HEK293 (cell line): ENCODE measurements at regions not wholly inside any gene's neighbourhood (a gene's known extent, or its start where the extent isn't known, plus 50 kb on each side); places are given as distances from the start of the nearest gene placed in this dataset.

Experiments
- CTCF ChIA-PET: fragments of 350-600 bp; formaldehyde crosslinking; extraction: SDS; loops from one replicate; lab custom pipeline; 2021; ENCODE audit warnings: antibody characterized with exemption; lab: Yijun Ruan, JAX
- POLR2A ChIA-PET: fragments of 300-600 bp; formaldehyde crosslinking; extraction: SDS; loops from one replicate; lab custom pipeline; 2020; ENCODE audit warnings: antibody characterized with exemption, inconsistent platforms; lab: Yijun Ruan, JAX
- H3K27ac ChIP-seq: fragments of 200-500 bp; sonication (Bioruptor generic); 2 replicates; pipeline ENCODE4 v1.5.1; 2014; ENCODE audit warnings: low read depth, low read length, control low read depth, inconsistent platforms; ENCODE audit errors: extremely low read depth
- H3K36me3 ChIP-seq, 2 experiments: fragments of 200-500 bp in 1 of 2; sonication (Bioruptor generic) in 1 of 2; 1 replicate in 1 of 2; 2 replicates in 1 of 2; pipeline ENCODE4 v1.5.1; 2014 to 2017; ENCODE audit warnings: inconsistent platforms in 2 of 2, low read length in 2 of 2; ENCODE audit not compliant: control insufficient read depth in 2 of 2, insufficient read depth in 1 of 2
- H3K4me1 ChIP-seq: fragments of 200-500 bp; sonication (Bioruptor generic); 2 replicates; pipeline ENCODE4 v1.5.1; 2014; ENCODE audit warnings: mild to moderate bottlenecking, low read length, inconsistent platforms; ENCODE audit not compliant: control insufficient read depth, insufficient read depth
- H3K4me3 ChIP-seq: 2 replicates; pipeline ENCODE4 v1.5.1; 2011; ENCODE audit warnings: low read depth, mild to moderate bottlenecking, control low read depth, low read length, moderate library complexity
- H3K9me3 ChIP-seq: fragments of 200-500 bp; sonication (Bioruptor generic); 2 replicates; pipeline ENCODE4 v1.5.1; 2014; ENCODE audit warnings: low read depth, low read length, inconsistent platforms; ENCODE audit not compliant: control insufficient read depth, insufficient read depth
- KLF10 ChIP-seq: fragments of 450-650 bp; IDR thresholded peaks from 2 replicates; pipeline ENCODE4 v1.5.1; 2018; ENCODE audit warnings: missing biosample characterization, mild to moderate bottlenecking, missing genetic modification characterization
- KLF9 ChIP-seq: fragments of 450-650 bp; formaldehyde crosslinking; IDR thresholded peaks from 2 replicates; pipeline ENCODE4 v1.5.1; 2016; ENCODE audit warnings: missing biosample characterization, missing genetic modification characterization, low read depth
- OVOL3 ChIP-seq: fragments of 450-650 bp; formaldehyde crosslinking; IDR thresholded peaks from 2 replicates; pipeline ENCODE4 v1.5.1; 2016; ENCODE audit warnings: missing biosample characterization, missing genetic modification characterization
- SETDB1 ChIP-seq: IDR thresholded peaks from one replicate; pipeline ENCODE4 v1.6.1; 2017; ENCODE audit warnings: mild to moderate bottlenecking, low read length, moderate library complexity, mixed read lengths; ENCODE audit not compliant: insufficient read length
- ZBTB17 ChIP-seq: fragments of 450-650 bp; formaldehyde crosslinking; IDR thresholded peaks from 2 replicates; pipeline ENCODE4 v1.5.1; 2016; ENCODE audit warnings: missing biosample characterization, missing genetic modification characterization
- ZFP41 ChIP-seq: fragments of 450-650 bp; formaldehyde crosslinking; IDR thresholded peaks from 2 replicates; pipeline ENCODE4 v1.5.1; 2016; ENCODE audit warnings: missing biosample characterization, missing genetic modification characterization, borderline replicate concordance
- ZNF174 ChIP-seq: fragments of 450-650 bp; formaldehyde crosslinking; IDR thresholded peaks from 2 replicates; pipeline ENCODE4 v1.5.0; 2017; ENCODE audit warnings: missing biosample characterization, mild to moderate bottlenecking, missing genetic modification characterization
- ZNF184 ChIP-seq: fragments of 450-650 bp; IDR thresholded peaks from 2 replicates; pipeline ENCODE4 v1.5.1; 2018; ENCODE audit warnings: missing biosample characterization, mild to moderate bottlenecking, missing genetic modification characterization
- ZNF19 ChIP-seq: fragments of 450-650 bp; formaldehyde crosslinking; IDR thresholded peaks from 2 replicates; pipeline ENCODE4; 2016; ENCODE audit warnings: missing biosample characterization, missing genetic modification characterization, low read depth
- ZNF211 ChIP-seq: fragments of 450-650 bp; formaldehyde crosslinking; IDR thresholded peaks from 2 replicates; pipeline ENCODE4 v1.5.1; 2016; ENCODE audit warnings: low read depth, missing biosample characterization, missing genetic modification characterization
- ZNF510 ChIP-seq: fragments of 450-650 bp; formaldehyde crosslinking; IDR thresholded peaks from 2 replicates; pipeline ENCODE4 v1.5.1; 2018; ENCODE audit warnings: mild to moderate bottlenecking, missing genetic modification characterization, missing biosample characterization; ENCODE audit not compliant: insufficient replicate concordance
- ZNF768 ChIP-seq: fragments of 450-650 bp; formaldehyde crosslinking; IDR thresholded peaks from 2 replicates; pipeline ENCODE4 v1.5.1; 2018; ENCODE audit warnings: missing biosample characterization, mild to moderate bottlenecking, missing genetic modification characterization
- TF ChIP-seq, protein P1 (sequence below): fragments of 450-650 bp; formaldehyde crosslinking; IDR thresholded peaks from 2 replicates; pipeline ENCODE4 v1.5.1; 2016; ENCODE audit warnings: missing biosample characterization, missing genetic modification characterization
- TF ChIP-seq, protein P2 (sequence below): fragments of 450-650 bp; formaldehyde crosslinking; conservative IDR thresholded peaks from 2 replicates; pipeline ENCODE4 v1.5.1; 2016; ENCODE audit warnings: low read depth, missing biosample characterization, missing genetic modification characterization
- TF ChIP-seq, protein P3 (sequence below): fragments of 450-650 bp; formaldehyde crosslinking; IDR thresholded peaks from 2 replicates; pipeline ENCODE4 v1.5.1; 2017; ENCODE audit warnings: missing biosample characterization, missing genetic modification characterization
- TF ChIP-seq, protein P4 (sequence below): fragments of 450-650 bp; formaldehyde crosslinking; IDR thresholded peaks from 2 replicates; pipeline ENCODE4 v1.5.1; 2016; ENCODE audit warnings: missing biosample characterization, missing genetic modification characterization

DNA sequence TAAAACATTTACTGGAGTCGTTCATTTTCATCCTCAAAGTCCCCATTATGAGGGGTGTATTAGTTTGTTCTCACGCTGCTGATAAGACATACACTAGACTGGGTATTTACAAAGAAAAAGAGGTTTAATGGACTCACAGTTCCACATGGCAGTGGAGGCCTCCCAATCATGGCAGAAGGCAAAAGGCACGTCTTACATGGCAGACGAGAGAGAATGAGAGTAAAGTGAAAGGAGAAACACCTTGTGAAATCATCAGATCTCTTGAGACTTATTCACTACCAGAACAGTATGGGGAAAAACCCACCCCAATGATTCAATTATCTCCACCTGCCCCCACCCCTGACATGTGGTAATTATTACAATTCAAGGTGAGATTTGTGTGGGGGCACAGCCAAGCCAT is 830.4 kb upstream of the RGS18 start:
- Histone ChIP-seq H3K4me1 (no peaks in the 10 kb centered on the region), H3K9me3 (no peaks in the 10 kb centered on the region), H3K27ac (no peak overlapping the region), H3K36me3 (no peaks in the 10 kb centered on the region), H3K4me3 (no peak overlapping the region)
- peak; percentile 18 for TF ChIP-seq SETDB1
- no peak for TF ChIP-seq KLF9
- POLR2A ChIA-PET = no interaction called here
- CTCF ChIA-PET = no interaction called here

DNA sequence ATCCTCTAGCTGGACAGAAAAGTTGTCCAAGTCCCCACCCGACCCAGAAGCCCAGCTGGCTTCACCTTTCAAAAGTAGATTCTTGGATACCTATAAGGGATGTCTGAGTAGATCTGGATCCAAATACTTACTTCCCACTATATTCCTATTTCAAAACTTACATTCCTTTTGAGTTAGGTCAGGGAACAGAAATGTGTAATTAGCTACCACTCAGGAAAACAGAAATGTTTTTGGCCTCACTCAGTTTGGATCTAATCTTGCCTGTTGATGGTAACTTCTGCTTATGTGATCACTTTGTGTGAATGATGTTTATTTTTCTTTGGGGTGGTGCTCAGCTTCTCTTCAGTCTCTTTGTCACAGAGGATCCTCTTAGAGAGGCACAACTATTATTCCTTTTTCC is 814.4 kb upstream of the RGS18 start:
- TF ChIP-seq KLF10 = no peak
- no peak for TF ChIP-seq OVOL3 (tag by site-specific recombination)
- TF ChIP-seq ZNF19 (tag by site-specific recombination) = no peak
- TF ChIP-seq, protein P1, sequence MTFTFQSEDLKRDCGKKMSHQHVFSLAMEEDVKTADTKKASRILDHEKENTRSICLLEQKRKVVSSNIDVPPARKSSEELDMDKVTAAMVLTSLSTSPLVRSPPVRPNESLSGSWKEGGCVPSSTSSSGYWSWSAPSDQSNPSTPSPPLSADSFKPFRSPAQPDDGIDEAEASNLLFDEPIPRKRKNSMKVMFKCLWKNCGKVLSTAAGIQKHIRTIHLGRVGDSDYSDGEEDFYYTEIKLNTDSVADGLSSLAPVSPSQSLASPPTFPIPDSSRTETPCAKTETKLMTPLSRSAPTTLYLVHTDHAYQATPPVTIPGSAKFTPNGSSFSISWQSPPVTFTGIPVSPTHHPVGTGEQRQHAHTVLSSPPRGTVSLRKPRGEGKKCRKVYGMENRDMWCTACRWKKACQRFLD (tag by site-specific recombination) = no peak
- no peak for TF ChIP-seq ZBTB17 (tag by site-specific recombination)
- TF ChIP-seq ZFP41 (tag by site-specific recombination) = no peak
- TF ChIP-seq ZNF211 = no peak
- no peak for TF ChIP-seq ZNF768 (tag by site-specific recombination)
- TF ChIP-seq ZNF174 (tag by site-specific recombination) = no peak
- TF ChIP-seq, protein P2, sequence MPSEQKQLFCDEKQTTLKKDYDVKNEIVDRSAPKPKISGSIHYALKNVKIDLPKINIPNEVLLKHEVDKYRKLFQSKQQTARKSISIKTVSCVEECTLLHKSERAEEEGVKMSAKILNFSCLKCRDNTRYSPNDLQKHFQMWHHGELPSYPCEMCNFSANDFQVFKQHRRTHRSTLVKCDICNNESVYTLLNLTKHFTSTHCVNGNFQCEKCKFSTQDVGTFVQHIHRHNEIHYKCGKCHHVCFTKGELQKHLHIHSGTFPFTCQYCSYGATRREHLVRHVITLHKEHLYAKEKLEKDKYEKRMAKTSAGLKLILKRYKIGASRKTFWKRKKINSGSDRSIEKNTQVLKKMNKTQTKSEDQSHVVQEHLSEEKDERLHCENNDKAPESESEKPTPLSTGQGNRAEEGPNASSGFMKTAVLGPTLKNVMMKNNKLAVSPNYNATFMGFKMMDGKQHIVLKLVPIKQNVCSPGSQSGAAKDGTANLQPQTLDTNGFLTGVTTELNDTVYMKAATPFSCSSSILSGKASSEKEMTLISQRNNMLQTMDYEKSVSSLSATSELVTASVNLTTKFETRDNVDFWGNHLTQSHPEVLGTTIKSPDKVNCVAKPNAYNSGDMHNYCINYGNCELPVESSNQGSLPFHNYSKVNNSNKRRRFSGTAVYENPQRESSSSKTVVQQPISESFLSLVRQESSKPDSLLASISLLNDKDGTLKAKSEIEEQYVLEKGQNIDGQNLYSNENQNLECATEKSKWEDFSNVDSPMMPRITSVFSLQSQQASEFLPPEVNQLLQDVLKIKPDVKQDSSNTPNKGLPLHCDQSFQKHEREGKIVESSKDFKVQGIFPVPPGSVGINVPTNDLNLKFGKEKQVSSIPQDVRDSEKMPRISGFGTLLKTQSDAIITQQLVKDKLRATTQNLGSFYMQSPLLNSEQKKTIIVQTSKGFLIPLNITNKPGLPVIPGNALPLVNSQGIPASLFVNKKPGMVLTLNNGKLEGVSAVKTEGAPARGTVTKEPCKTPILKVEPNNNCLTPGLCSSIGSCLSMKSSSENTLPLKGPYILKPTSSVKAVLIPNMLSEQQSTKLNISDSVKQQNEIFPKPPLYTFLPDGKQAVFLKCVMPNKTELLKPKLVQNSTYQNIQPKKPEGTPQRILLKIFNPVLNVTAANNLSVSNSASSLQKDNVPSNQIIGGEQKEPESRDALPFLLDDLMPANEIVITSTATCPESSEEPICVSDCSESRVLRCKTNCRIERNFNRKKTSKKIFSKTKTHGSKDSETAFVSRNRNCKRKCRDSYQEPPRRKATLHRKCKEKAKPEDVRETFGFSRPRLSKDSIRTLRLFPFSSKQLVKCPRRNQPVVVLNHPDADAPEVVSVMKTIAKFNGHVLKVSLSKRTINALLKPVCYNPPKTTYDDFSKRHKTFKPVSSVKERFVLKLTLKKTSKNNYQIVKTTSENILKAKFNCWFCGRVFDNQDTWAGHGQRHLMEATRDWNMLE (tag by site-specific recombination) = no peak
- TF ChIP-seq ZNF184 = no peak
- TF ChIP-seq, protein P3, sequence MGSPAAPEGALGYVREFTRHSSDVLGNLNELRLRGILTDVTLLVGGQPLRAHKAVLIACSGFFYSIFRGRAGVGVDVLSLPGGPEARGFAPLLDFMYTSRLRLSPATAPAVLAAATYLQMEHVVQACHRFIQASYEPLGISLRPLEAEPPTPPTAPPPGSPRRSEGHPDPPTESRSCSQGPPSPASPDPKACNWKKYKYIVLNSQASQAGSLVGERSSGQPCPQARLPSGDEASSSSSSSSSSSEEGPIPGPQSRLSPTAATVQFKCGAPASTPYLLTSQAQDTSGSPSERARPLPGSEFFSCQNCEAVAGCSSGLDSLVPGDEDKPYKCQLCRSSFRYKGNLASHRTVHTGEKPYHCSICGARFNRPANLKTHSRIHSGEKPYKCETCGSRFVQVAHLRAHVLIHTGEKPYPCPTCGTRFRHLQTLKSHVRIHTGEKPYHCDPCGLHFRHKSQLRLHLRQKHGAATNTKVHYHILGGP (tag by site-specific recombination) = no peak
- TF ChIP-seq ZNF510 (tag by site-specific recombination) = no peak
- TF ChIP-seq, protein P4, sequence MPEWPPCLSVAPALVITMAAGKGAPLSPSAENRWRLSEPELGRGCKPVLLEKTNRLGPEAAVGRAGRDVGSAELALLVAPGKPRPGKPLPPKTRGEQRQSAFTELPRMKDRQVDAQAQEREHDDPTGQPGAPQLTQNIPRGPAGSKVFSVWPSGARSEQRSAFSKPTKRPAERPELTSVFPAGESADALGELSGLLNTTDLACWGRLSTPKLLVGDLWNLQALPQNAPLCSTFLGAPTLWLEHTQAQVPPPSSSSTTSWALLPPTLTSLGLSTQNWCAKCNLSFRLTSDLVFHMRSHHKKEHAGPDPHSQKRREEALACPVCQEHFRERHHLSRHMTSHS (tag by site-specific recombination) = no peak
- ChIA-PET POLR2A (no interaction called here), CTCF (no interaction called here)
- no peak overlapping the region for H3K27ac ChIP-seq
- no peaks in the 10 kb centered on the region for H3K9me3 ChIP-seq
- H3K4me1 ChIP-seq = no peaks in the 10 kb centered on the region
- H3K4me3 ChIP-seq = no peak overlapping the region
- H3K36me3 ChIP-seq = no peaks in the 10 kb centered on the region
